ENCODE measurements at regions not wholly inside any gene's neighbourhood (a gene's known extent, or its start where the extent isn't known, plus 50 kb on each side); places are given as distances from the start of the nearest gene placed in this dataset.

DNA sequence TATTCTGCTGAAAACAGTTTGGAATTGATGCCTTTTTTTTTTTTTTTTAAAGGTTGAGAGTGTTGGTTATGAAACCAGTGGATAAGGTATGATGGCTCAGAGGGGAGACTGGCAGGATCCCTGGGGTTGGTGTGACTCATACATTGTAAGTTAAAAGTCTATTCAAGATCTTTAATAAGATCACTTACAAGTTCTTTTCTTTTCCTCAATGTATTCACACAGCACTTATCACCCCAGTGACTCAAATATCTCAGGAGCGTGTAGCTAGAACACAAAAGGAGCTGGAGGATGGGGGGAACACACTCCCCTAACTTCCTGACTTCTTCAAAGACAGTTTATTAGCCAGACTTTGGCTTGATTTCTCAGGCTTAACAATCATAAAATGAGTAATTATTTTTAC, 285.3 kb downstream of the SV2B start (continued):
- TF ChIP-seq, protein P1, sequence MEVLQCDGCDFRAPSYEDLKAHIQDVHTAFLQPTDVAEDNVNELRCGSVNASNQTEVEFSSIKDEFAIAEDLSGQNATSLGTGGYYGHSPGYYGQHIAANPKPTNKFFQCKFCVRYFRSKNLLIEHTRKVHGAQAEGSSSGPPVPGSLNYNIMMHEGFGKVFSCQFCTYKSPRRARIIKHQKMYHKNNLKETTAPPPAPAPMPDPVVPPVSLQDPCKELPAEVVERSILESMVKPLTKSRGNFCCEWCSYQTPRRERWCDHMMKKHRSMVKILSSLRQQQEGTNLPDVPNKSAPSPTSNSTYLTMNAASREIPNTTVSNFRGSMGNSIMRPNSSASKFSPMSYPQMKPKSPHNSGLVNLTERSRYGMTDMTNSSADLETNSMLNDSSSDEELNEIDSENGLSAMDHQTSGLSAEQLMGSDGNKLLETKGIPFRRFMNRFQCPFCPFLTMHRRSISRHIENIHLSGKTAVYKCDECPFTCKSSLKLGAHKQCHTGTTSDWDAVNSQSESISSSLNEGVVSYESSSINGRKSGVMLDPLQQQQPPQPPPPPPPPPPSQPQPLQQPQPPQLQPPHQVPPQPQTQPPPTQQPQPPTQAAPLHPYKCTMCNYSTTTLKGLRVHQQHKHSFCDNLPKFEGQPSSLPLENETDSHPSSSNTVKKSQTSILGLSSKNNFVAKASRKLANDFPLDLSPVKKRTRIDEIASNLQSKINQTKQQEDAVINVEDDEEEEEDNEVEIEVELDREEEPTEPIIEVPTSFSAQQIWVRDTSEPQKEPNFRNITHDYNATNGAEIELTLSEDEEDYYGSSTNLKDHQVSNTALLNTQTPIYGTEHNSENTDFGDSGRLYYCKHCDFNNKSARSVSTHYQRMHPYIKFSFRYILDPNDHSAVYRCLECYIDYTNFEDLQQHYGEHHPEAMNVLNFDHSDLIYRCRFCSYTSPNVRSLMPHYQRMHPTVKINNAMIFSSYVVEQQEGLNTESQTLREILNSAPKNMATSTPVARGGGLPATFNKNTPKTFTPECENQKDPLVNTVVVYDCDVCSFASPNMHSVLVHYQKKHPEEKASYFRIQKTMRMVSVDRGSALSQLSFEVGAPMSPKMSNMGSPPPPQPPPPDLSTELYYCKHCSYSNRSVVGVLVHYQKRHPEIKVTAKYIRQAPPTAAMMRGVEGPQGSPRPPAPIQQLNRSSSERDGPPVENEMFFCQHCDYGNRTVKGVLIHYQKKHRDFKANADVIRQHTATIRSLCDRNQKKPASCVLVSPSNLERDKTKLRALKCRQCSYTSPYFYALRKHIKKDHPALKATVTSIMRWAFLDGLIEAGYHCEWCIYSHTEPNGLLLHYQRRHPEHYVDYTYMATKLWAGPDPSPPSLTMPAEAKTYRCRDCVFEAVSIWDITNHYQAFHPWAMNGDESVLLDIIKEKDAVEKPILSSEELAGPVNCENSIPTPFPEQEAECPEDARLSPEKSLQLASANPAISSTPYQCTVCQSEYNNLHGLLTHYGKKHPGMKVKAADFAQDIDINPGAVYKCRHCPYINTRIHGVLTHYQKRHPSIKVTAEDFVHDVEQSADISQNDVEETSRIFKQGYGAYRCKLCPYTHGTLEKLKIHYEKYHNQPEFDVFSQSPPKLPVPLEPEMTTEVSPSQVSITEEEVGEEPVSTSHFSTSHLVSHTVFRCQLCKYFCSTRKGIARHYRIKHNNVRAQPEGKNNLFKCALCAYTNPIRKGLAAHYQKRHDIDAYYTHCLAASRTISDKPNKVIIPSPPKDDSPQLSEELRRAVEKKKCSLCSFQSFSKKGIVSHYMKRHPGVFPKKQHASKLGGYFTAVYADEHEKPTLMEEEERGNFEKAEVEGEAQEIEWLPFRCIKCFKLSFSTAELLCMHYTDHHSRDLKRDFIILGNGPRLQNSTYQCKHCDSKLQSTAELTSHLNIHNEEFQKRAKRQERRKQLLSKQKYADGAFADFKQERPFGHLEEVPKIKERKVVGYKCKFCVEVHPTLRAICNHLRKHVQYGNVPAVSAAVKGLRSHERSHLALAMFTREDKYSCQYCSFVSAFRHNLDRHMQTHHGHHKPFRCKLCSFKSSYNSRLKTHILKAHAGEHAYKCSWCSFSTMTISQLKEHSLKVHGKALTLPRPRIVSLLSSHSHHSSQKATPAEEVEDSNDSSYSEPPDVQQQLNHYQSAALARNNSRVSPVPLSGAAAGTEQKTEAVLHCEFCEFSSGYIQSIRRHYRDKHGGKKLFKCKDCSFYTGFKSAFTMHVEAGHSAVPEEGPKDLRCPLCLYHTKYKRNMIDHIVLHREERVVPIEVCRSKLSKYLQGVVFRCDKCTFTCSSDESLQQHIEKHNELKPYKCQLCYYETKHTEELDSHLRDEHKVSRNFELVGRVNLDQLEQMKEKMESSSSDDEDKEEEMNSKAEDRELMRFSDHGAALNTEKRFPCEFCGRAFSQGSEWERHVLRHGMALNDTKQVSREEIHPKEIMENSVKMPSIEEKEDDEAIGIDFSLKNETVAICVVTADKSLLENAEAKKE (CRISPR knock-in tag; IDR thresholded peaks at IDR 0.05) = no peak
- TF ChIP-seq JUNB (IDR thresholded peaks at IDR 0.05; ENCODE audit: unreplicated experiment) = no peak
- TF ChIP-seq ZNF331 (CRISPR knock-in tag; IDR thresholded peaks at IDR 0.05; ENCODE audit: low read depth) = no peak
- no peak for TF ChIP-seq STAT1 (IDR thresholded peaks at IDR 0.05; ENCODE audit: unreplicated experiment)

DNA sequence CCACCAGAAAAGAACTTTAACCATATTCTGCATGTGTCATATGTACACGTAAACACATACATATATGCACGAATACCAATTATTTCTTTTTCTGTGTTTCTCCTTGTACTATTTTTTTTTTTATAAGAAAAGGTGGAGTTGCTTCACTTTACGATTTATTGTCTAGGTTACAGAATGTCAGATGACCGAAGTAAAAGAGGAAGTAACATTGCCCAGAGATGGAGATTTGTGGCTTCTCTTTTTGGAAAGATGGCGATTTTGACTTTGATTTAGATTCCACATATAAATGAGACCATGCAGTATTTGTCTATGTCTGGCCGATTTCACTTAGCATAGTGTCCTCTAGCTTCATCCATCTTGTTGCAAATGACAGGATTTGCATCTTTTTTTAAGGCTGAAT, 293.1 kb downstream of the SV2B start:
- Histone ChIP-seq H3K4me3 (no peak overlapping the region), H3K79me2 (replicated peaks; ENCODE audit: insufficient read depth) (no peaks in the 10 kb centered on the region), H3K27ac (ENCODE audit: low read depth) (no peak overlapping the region), H3K4me2 (no peak overlapping the region), H3F3A (replicated peaks; ENCODE audit: low read depth) (no peaks in the 10 kb centered on the region), H3K36me3 (ENCODE audit: insufficient read depth) (no peaks in the 10 kb centered on the region; the same call in 1 of the 2 replicates), H4K20me1 (replicated peaks; ENCODE audit: insufficient read depth) (no peaks in the 10 kb centered on the region), H3K4me1 (ENCODE audit: insufficient read depth) (no peaks in the 10 kb centered on the region), H3K27me3 (ENCODE audit: insufficient read depth) (no peaks in the 10 kb centered on the region), H3K9me2 (ENCODE audit: insufficient read depth) (peaks cover 6% of the 10 kb centered on the region), H2AFZ (no peak overlapping the region)
- no peak overlapping the region for H3K4me3 Mint-ChIP-seq
- no peak for ATAC-seq
- H3K36me3 Mint-ChIP-seq (ENCODE audit: low read depth) = no peaks in the 10 kb centered on the region
- H3K27ac Mint-ChIP-seq = no peak overlapping the region
- no peak for DNase-seq (ENCODE audit: low spot score)
- H3K9me3 Mint-ChIP-seq = no peaks in the 10 kb centered on the region
- no peaks in the 10 kb centered on the region for H3K27me3 Mint-ChIP-seq (ENCODE audit: insufficient read depth, low read depth, poor library complexity)
- H3K4me1 Mint-ChIP-seq = no peaks in the 10 kb centered on the region
- TF ChIP-seq EZH2 (IDR thresholded peaks at IDR 0.05; ENCODE audit: low read depth, unreplicated experiment) = no peak
- no peak for TF ChIP-seq NANOG (IDR thresholded peaks at IDR 0.05; ENCODE audit: borderline replicate concordance)
- TF ChIP-seq, protein P2, sequence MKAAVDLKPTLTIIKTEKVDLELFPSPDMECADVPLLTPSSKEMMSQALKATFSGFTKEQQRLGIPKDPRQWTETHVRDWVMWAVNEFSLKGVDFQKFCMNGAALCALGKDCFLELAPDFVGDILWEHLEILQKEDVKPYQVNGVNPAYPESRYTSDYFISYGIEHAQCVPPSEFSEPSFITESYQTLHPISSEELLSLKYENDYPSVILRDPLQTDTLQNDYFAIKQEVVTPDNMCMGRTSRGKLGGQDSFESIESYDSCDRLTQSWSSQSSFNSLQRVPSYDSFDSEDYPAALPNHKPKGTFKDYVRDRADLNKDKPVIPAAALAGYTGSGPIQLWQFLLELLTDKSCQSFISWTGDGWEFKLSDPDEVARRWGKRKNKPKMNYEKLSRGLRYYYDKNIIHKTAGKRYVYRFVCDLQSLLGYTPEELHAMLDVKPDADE (IDR thresholded peaks at IDR 0.05) = no peak
- no peak for TF ChIP-seq CREB1 (CRISPR knock-in tag; IDR thresholded peaks at IDR 0.05; ENCODE audit: low read depth)
- TF ChIP-seq, protein P3, sequence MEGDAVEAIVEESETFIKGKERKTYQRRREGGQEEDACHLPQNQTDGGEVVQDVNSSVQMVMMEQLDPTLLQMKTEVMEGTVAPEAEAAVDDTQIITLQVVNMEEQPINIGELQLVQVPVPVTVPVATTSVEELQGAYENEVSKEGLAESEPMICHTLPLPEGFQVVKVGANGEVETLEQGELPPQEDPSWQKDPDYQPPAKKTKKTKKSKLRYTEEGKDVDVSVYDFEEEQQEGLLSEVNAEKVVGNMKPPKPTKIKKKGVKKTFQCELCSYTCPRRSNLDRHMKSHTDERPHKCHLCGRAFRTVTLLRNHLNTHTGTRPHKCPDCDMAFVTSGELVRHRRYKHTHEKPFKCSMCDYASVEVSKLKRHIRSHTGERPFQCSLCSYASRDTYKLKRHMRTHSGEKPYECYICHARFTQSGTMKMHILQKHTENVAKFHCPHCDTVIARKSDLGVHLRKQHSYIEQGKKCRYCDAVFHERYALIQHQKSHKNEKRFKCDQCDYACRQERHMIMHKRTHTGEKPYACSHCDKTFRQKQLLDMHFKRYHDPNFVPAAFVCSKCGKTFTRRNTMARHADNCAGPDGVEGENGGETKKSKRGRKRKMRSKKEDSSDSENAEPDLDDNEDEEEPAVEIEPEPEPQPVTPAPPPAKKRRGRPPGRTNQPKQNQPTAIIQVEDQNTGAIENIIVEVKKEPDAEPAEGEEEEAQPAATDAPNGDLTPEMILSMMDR (conservative IDR thresholded peaks at IDR 0.05; ENCODE audit: low read depth in 2 of 2) = no peak
- TF ChIP-seq JUNB (IDR thresholded peaks at IDR 0.05; ENCODE audit: unreplicated experiment) = no peak
- no peak for TF ChIP-seq POLR2AphosphoS5 (IDR thresholded peaks at IDR 0.05; ENCODE audit: low read depth)
- no peak for TF ChIP-seq ZNF331 (CRISPR knock-in tag; IDR thresholded peaks at IDR 0.05; ENCODE audit: low read depth)
- TF ChIP-seq STAT1 (IDR thresholded peaks at IDR 0.05; ENCODE audit: unreplicated experiment) = no peak
- TF ChIP-seq ZNF114 (CRISPR knock-in tag; IDR thresholded peaks at IDR 0.05) = no peak
- TF ChIP-seq, protein P4, sequence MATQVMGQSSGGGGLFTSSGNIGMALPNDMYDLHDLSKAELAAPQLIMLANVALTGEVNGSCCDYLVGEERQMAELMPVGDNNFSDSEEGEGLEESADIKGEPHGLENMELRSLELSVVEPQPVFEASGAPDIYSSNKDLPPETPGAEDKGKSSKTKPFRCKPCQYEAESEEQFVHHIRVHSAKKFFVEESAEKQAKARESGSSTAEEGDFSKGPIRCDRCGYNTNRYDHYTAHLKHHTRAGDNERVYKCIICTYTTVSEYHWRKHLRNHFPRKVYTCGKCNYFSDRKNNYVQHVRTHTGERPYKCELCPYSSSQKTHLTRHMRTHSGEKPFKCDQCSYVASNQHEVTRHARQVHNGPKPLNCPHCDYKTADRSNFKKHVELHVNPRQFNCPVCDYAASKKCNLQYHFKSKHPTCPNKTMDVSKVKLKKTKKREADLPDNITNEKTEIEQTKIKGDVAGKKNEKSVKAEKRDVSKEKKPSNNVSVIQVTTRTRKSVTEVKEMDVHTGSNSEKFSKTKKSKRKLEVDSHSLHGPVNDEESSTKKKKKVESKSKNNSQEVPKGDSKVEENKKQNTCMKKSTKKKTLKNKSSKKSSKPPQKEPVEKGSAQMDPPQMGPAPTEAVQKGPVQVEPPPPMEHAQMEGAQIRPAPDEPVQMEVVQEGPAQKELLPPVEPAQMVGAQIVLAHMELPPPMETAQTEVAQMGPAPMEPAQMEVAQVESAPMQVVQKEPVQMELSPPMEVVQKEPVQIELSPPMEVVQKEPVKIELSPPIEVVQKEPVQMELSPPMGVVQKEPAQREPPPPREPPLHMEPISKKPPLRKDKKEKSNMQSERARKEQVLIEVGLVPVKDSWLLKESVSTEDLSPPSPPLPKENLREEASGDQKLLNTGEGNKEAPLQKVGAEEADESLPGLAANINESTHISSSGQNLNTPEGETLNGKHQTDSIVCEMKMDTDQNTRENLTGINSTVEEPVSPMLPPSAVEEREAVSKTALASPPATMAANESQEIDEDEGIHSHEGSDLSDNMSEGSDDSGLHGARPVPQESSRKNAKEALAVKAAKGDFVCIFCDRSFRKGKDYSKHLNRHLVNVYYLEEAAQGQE (IDR thresholded peaks at IDR 0.05; ENCODE audit: unreplicated experiment) = no peak
